ENCODE measurements at regions not wholly inside any gene's neighbourhood (a gene's known extent, or its start where the extent isn't known, plus 50 kb on each side); places are given as distances from the start of the nearest gene placed in this dataset.

GRCh38 chr5:58066557-58066956 lies 393.3 kb downstream of the PLK2 start:
- no peak for DNase-seq (ENCODE audit: low spot score)

- DNase-seq (ENCODE audit: low spot score), result no peak
Measured at GRCh38 chr5:58066076-58066475, 393.8 kb downstream of the PLK2 start.

GRCh38 chr5:58064801-58065200 lies 395.1 kb downstream of the PLK2 start:
- DNase-seq (ENCODE audit: low spot score), result peak; percentile 43

GRCh38 chr5:58060996-58061395 lies 398.9 kb downstream of the PLK2 start:
- DNase-seq (ENCODE audit: low spot score), result peak; percentile 72

GRCh38 chr5:58057324-58057723 lies 402.6 kb downstream of the PLK2 start:
- DNase-seq (ENCODE audit: low spot score), result no peak

GRCh38 chr5:58056546-58056945 lies 403.3 kb downstream of the PLK2 start:
- DNase-seq (ENCODE audit: low spot score), result no peak

GRCh38 chr5:58054018-58054417 lies 405.9 kb downstream of the PLK2 start:
- DNase-seq (ENCODE audit: low spot score), result no peak

GRCh38 chr5:58048954-58049353 lies 410.9 kb downstream of the PLK2 start:
- DNase-seq (ENCODE audit: low spot score), result no peak

- no peak for DNase-seq (ENCODE audit: low spot score)
Measured at GRCh38 chr5:58048185-58048925, 411.5 kb downstream of the PLK2 start.

- no peak for DNase-seq (ENCODE audit: low spot score)
Measured at GRCh38 chr5:58046371-58046770, 413.5 kb downstream of the PLK2 start.

- DNase-seq (ENCODE audit: low spot score), result no peak
Measured at GRCh38 chr5:58044166-58044565, 415.7 kb downstream of the PLK2 start.

- no peak for DNase-seq (ENCODE audit: low spot score)
Measured at GRCh38 chr5:58043032-58043945, 416.6 kb downstream of the PLK2 start.

GRCh38 chr5:58041884-58042283 lies 418.0 kb downstream of the PLK2 start:
- no peak for DNase-seq (ENCODE audit: low spot score)

- no peak for DNase-seq (ENCODE audit: low spot score)
Measured at GRCh38 chr5:58040846-58041245, 419.0 kb downstream of the PLK2 start.

- no peak for DNase-seq (ENCODE audit: low spot score)
Measured at GRCh38 chr5:58040044-58040443, 419.8 kb downstream of the PLK2 start.

- no peak for DNase-seq (ENCODE audit: low spot score)
Measured at GRCh38 chr5:58037899-58038298, 422.0 kb downstream of the PLK2 start.

- DNase-seq (ENCODE audit: low spot score), result no peak
Measured at GRCh38 chr5:58025809-58026208, 434.1 kb downstream of the PLK2 start.

- no peak for DNase-seq (ENCODE audit: low spot score)
Measured at GRCh38 chr5:58024151-58024550, 435.7 kb downstream of the PLK2 start.

- peak; percentile 5 for DNase-seq (ENCODE audit: low spot score)
Measured at GRCh38 chr5:58022055-58022454, 437.8 kb downstream of the PLK2 start.

GRCh38 chr5:58021466-58021865 lies 438.4 kb downstream of the PLK2 start:
- no peak for DNase-seq (ENCODE audit: low spot score)

GRCh38 chr5:58019614-58020013 lies 440.3 kb downstream of the PLK2 start:
- DNase-seq (ENCODE audit: low spot score), result no peak

- DNase-seq (ENCODE audit: low spot score), result no peak
Measured at GRCh38 chr5:58018016-58018415, 441.9 kb downstream of the PLK2 start.

GRCh38 chr5:58016877-58017276 lies 443.0 kb downstream of the PLK2 start:
- DNase-seq (ENCODE audit: low spot score), result no peak

Measured in GM03348 (cell line).